K562 (cell line): ENCODE measurements at regions not wholly inside any gene's neighbourhood (a gene's known extent, or its start where the extent isn't known, plus 50 kb on each side); places are given as distances from the start of the nearest gene placed in this dataset.

Source experiments
- ATAC-seq: fragments of 200-7000 bp; cut with Tn5 transposase; 3 replicates; pipeline ENCODE4 v1.9.1; 2020; ENCODE audit warnings: moderate library complexity
- BruUV-seq: library from RNA; stranded (reverse); fragments of 400-500 nt; replicated peaks from 2 replicates; lab custom pipeline; 2021; lab: Mats Ljungman, UMichigan
- CTCF ChIA-PET: fragments of 300-600 bp; formaldehyde crosslinking; extraction: SDS; loops from one replicate; lab custom pipeline; 2021; ENCODE audit warnings: low intra/inter-chr PET ratio; lab: Yijun Ruan, JAX
- POLR2A ChIA-PET: fragments of 300-600, 350-650 bp; sonication (Branson Sonifier 250); formaldehyde crosslinking; extraction: SDS; loops from one replicate; lab custom pipeline; 2021; ENCODE audit warnings: antibody characterized with exemption, inconsistent platforms; lab: Yijun Ruan, JAX
- DNase-seq, 4 experiments: peaks; one replicate each; pipeline versions ENCODE4 v3.0.0 to v3.0.0-alpha.2; 2011 to 2018; ENCODE audit warnings: low spot score in 3 of 4, mixed read lengths in 3 of 4; ENCODE audit errors: extremely low read depth in 1 of 4
- FAIRE-seq: peaks from 2 replicates; lab custom pipeline; 2011; peaks lifted over from hg19 to GRCh38; lab: Jason Lieb, UNC
- H2AFZ ChIP-seq: 2 replicates; pipeline ENCODE4 v1.6.0; 2011; ENCODE audit warnings: low read depth, low read length, control low read depth, inconsistent platforms
- H3K27ac ChIP-seq: fragments of 200-600 bp; 3 replicates; pipeline ENCODE4 v1.8.0; 2011; ENCODE audit warnings: low read depth, mild to moderate bottlenecking, control low read depth, inconsistent platforms, low read length, moderate library complexity, mixed read lengths; ENCODE audit errors: extremely low read depth
- H3K27me3 ChIP-seq, 2 experiments: fragments of 300-600 bp in 1 of 2; 2 replicates in 1 of 2; 3 replicates in 1 of 2; pipeline versions ENCODE4 v1.6.0 to v1.8.0; 2011; ENCODE audit warnings: inconsistent platforms in 2 of 2, low read length in 2 of 2, mild to moderate bottlenecking in 1 of 2, mixed read lengths in 1 of 2, moderate library complexity in 1 of 2; ENCODE audit not compliant: control insufficient read depth in 2 of 2, insufficient read depth in 2 of 2
- H3K36me3 ChIP-seq: fragments of 300-600 bp; 3 replicates; pipeline ENCODE4 v1.8.0; 2011; ENCODE audit warnings: mild to moderate bottlenecking, low read length, inconsistent platforms; ENCODE audit not compliant: control insufficient read depth, insufficient read depth
- H3K4me1 ChIP-seq, 2 experiments: fragments of 200-600 bp in 1 of 2; replicated peaks in 1 of 2; 2 replicates in 1 of 2; 3 replicates in 1 of 2; pipeline versions ENCODE4 v1.5.1 to v1.8.0; 2011; ENCODE audit warnings: inconsistent platforms in 2 of 2, low read length in 2 of 2, mild to moderate bottlenecking in 1 of 2, mixed read lengths in 1 of 2, moderate library complexity in 1 of 2; ENCODE audit not compliant: control insufficient read depth in 2 of 2, insufficient read depth in 2 of 2
- H3K4me2 ChIP-seq: 2 replicates; pipeline ENCODE4 v1.6.1; 2011; ENCODE audit warnings: low read length, control low read depth, inconsistent platforms, mixed read lengths; ENCODE audit not compliant: insufficient read depth
- H3K4me3 ChIP-seq: fragments of 200-600 bp; sonication (generic), shearing (Covaris generic); 2 replicates; pipeline ENCODE4 v1.5.1; 2016; ENCODE audit warnings: control low read depth, inconsistent platforms
- H3K79me2 ChIP-seq: fragments of 200-600 bp; 3 replicates; pipeline ENCODE4 v1.8.0; 2011; ENCODE audit warnings: low read length, inconsistent platforms; ENCODE audit not compliant: control insufficient read depth, insufficient read depth
- H3K9ac ChIP-seq, 2 experiments: 2 replicates each; pipeline versions ENCODE4 v1.6.0 to v1.6.1; 2011; ENCODE audit warnings: low read depth in 2 of 2, low read length in 2 of 2, control low read depth in 1 of 2, inconsistent platforms in 1 of 2, mild to moderate bottlenecking in 1 of 2, mixed read lengths in 1 of 2; ENCODE audit not compliant: insufficient read depth in 1 of 2
- H3K9me1 ChIP-seq: one replicate; pipeline ENCODE4 v1.6.0; 2011; ENCODE audit warnings: inconsistent platforms, mild to moderate bottlenecking, low read length, moderate library complexity; ENCODE audit not compliant: control insufficient read depth, insufficient read depth
- H3K9me3 ChIP-seq: replicated peaks from 2 replicates; pipeline ENCODE4 v1.5.1; 2011; ENCODE audit warnings: low read depth, low read length, inconsistent platforms; ENCODE audit not compliant: control insufficient read depth, insufficient read depth
- H4K20me1 ChIP-seq: replicated peaks from 2 replicates; pipeline ENCODE4 v1.6.1; 2011; ENCODE audit warnings: low read length, inconsistent platforms, mixed read lengths; ENCODE audit not compliant: control insufficient read depth, insufficient read depth
- CBX1 ChIP-seq: sonication (generic); IDR thresholded peaks from 2 replicates; pipeline ENCODE4 v1.6.1; 2016; ENCODE audit warnings: antibody characterized with exemption, low read depth, mild to moderate bottlenecking
- CLOCK ChIP-seq: fragments of 250-450 bp; sonication (Bioruptor Pico); IDR thresholded peaks from 2 replicates; pipeline ENCODE4 v1.4.0; 2020; ENCODE audit warnings: mild to moderate bottlenecking, moderate library complexity, borderline replicate concordance
- ELF1 ChIP-seq: fragments of 200-800 bp; sonication (Bioruptor generic); IDR thresholded peaks from 2 replicates; pipeline ENCODE4 v1.6.1; 2016; ENCODE audit warnings: missing genetic modification characterization, missing compliant biosample characterization
- KDM2B ChIP-seq: fragments of 250-450 bp; sonication (Bioruptor Pico); IDR thresholded peaks from 2 replicates; pipeline ENCODE4 v1.8.0; 2021; ENCODE audit warnings: mild to moderate bottlenecking, moderate library complexity
- SUPT5H ChIP-seq: fragments of 450-650 bp; IDR thresholded peaks from 2 replicates; pipeline ENCODE4 v1.6.1; 2016
- ZFP36 ChIP-seq: fragments of 150-350 bp; IDR thresholded peaks from 2 replicates; pipeline ENCODE4 v1.6.1; 2018; ENCODE audit warnings: low read length, low read depth; ENCODE audit not compliant: partially characterized antibody
- ZNF134 ChIP-seq: fragments of 250-450 bp; sonication (Bioruptor Pico); conservative IDR thresholded peaks from 2 replicates; pipeline ENCODE4 v1.4.0; 2020
- WGBS: fragments of 100-300 bp; shearing (Covaris generic); methylation state at CpG from one replicate; pipeline ENCODE4 v1.1.6; 2016; ENCODE audit warnings: low coverage, mixed read lengths; ENCODE audit not compliant: insufficient coverage; ENCODE audit errors: missing lambda C conversion rate; 5-methylcytosine and 5-hydroxymethylcytosine counted together
- in situ Hi-C: fragments of 300-500 bp; cut with MboI; formaldehyde crosslinking; loops from 4 replicates; pipeline ENCODE4 v1.15.0; 2018; ENCODE audit warnings: inconsistent platforms, mixed read lengths
- intact Hi-C: fragments of 100-400 bp; cut with micrococcal nuclease; formaldehyde crosslinking; loops from 2 replicates; pipeline ENCODE4 v1.14.2; 2022
- TF ChIP-seq, protein P1 (sequence below): sonication (generic); formaldehyde crosslinking; IDR thresholded peaks from 2 replicates; pipeline ENCODE4 v1.8.1; 2023; ENCODE audit warnings: mild to moderate bottlenecking, missing genetic modification reagents

DNA sequence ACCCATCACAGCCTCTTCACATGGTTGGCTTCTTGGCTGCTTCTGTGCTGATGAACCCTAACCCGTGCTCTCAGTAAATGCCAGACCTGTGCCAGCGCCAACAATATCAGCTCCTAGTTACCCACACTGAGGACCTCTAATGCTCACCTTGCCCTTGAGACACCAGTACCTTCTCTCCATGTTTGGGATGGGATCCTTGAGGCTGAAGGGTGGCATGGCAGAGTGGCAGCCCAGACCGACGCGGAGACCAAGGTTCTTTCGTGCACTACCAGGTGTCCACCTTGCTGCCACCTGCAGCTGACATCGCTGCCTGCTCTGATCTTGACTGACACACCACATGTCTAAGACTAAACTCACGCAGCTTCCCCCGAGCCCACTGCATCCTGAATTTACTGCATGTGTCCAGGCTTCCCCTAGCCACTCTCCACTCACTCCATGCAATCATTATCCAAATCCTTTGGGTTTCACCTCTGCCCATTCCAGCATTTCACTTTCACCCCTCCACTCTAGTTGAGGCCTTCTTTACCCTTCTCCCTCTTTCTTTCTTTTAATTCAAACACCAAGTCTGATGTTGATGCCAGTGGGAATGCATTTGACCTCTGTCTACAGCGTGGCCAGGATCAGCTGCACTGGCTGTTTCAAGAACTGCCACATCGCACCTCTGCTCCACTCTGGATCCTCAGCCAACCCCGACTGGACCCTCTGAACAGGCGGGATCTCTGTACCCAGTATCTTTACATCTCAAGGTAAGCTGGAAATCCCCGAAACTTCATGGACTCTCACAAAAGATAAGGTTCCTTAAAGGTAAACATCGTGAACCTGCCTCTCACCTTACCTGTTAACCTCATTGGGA, 294.9 kb downstream of the GLRX3 start:
- DNase-seq (no peak), ATAC-seq (no peak), FAIRE-seq (no peak)
- H3K79me2 ChIP-seq: no peaks in the 10 kb centered on the region
- no peaks in the 10 kb centered on the region for H3K4me1 ChIP-seq
- H3K27ac ChIP-seq: no peak overlapping the region
- in situ Hi-C loops: no loop called here
- no peak overlapping the region for H3K4me2 ChIP-seq
- ChIA-PET CTCF (no interaction called here), POLR2A (interaction anchor here (0.7 to 1.1 kb wide), 2 partner anchors 99 to 1081 kb away, joined by 3 read pairs; no protein-coding TSS in a partner anchor)
- no peaks in the 10 kb centered on the region for H3K36me3 ChIP-seq
- intact Hi-C loops: no loop called here
- no peak for TF ChIP-seq ZFP36
- no peak for TF ChIP-seq CBX1
- TF ChIP-seq CLOCK (CRISPR knock-in tag): no peak
- TF ChIP-seq ZNF134 (CRISPR knock-in tag): no peak
- TF ChIP-seq, protein P1, sequence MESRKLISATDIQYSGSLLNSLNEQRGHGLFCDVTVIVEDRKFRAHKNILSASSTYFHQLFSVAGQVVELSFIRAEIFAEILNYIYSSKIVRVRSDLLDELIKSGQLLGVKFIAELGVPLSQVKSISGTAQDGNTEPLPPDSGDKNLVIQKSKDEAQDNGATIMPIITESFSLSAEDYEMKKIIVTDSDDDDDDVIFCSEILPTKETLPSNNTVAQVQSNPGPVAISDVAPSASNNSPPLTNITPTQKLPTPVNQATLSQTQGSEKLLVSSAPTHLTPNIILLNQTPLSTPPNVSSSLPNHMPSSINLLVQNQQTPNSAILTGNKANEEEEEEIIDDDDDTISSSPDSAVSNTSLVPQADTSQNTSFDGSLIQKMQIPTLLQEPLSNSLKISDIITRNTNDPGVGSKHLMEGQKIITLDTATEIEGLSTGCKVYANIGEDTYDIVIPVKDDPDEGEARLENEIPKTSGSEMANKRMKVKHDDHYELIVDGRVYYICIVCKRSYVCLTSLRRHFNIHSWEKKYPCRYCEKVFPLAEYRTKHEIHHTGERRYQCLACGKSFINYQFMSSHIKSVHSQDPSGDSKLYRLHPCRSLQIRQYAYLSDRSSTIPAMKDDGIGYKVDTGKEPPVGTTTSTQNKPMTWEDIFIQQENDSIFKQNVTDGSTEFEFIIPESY: no peak
- TF ChIP-seq SUPT5H: no peak
- TF ChIP-seq ELF1 (tag): no peak
- no peak for TF ChIP-seq KDM2B (CRISPR knock-in tag)
- H2AFZ ChIP-seq: no peak overlapping the region
- BruUV-seq: no TSS peak
- no peaks in the 10 kb centered on the region for H4K20me1 ChIP-seq
- no peaks in the 10 kb centered on the region for H3K9me1 ChIP-seq
- no peaks in the 10 kb centered on the region; a peak in 1 of 5 replicates for H3K27me3 ChIP-seq
- H3K9ac ChIP-seq: no peak overlapping the region
- no peaks in the 10 kb centered on the region for H3K9me3 ChIP-seq
- WGBS: 2% methylated on average over 14 of the region's 15 CpGs
- no peak overlapping the region for H3K4me3 ChIP-seq
